Spleen (tissue), 11 donors: ENCODE measurements at regions not wholly inside any gene's neighbourhood (a gene's known extent, or its start where the extent isn't known, plus 50 kb on each side); places are given as distances from the start of the nearest gene placed in this dataset.

Experiments
- DNase-seq: peaks from one replicate; pipeline ENCODE4 v3.0.0-alpha.2; 2020
- H3K27ac ChIP-seq, 8 donors: fragments of 200-600 bp; sonication (generic) in 7 of 8; 1 replicate in 4 of 8; 2 replicates in 4 of 8; pipeline versions ENCODE4 v1.5.0 to v1.8.0; 2016 to 2021; ENCODE audit warnings: inconsistent platforms in 4 of 8, mild to moderate bottlenecking in 4 of 8, moderate library complexity in 1 of 8
- H3K27me3 ChIP-seq, 7 donors: fragments of 200-600 bp; sonication (generic) in 6 of 7; replicated peaks in 1 of 7; 1 replicate in 4 of 7; 2 replicates in 3 of 7; pipeline versions ENCODE4 v1.5.0 to v1.8.0; 2016 to 2021; ENCODE audit warnings: inconsistent platforms in 3 of 7, mild to moderate bottlenecking in 1 of 7
- H3K36me3 ChIP-seq, 6 donors: fragments of 200-600 bp; sonication (generic) in 5 of 6; 1 replicate in 4 of 6; 2 replicates in 2 of 6; pipeline versions ENCODE4 v1.5.0 to v1.8.0; 2016 to 2021; ENCODE audit warnings: inconsistent platforms in 2 of 6
- H3K4me1 ChIP-seq, 6 donors: fragments of 200-600 bp; sonication (generic) in 5 of 6; 1 replicate in 3 of 6; 2 replicates in 3 of 6; pipeline versions ENCODE4 v1.5.0 to v1.8.0; 2016 to 2021; ENCODE audit warnings: inconsistent platforms in 3 of 6
- H3K4me3 ChIP-seq, 8 donors: fragments of 200-600 bp; sonication (generic) in 7 of 8; 1 replicate in 4 of 8; 2 replicates in 4 of 8; pipeline versions ENCODE4 v1.5.0 to v1.8.0; 2016 to 2021; ENCODE audit warnings: inconsistent platforms in 4 of 8, mild to moderate bottlenecking in 4 of 8, moderate library complexity in 2 of 8
- H3K9me3 ChIP-seq, 8 donors: fragments of 200-600 bp; sonication (generic) in 7 of 8; 1 replicate in 4 of 8; 2 replicates in 4 of 8; pipeline versions ENCODE4 v1.5.0 to v1.8.0; 2016 to 2021; ENCODE audit warnings: inconsistent platforms in 4 of 8
- CTCF ChIP-seq, 11 experiments: fragments of 200-600 bp in 7 of 11; fragments of 450-650 bp in 4 of 11; sonication (generic) in 4 of 11; IDR thresholded peaks in 8 of 11; conservative IDR thresholded peaks in 3 of 11; 1 replicate in 7 of 11; 2 replicates in 4 of 11; pipeline versions ENCODE4 v1.4.0 to v1.8.0; 2016 to 2021; ENCODE audit warnings: antibody characterized with exemption in 11 of 11, inconsistent platforms in 4 of 11, mild to moderate bottlenecking in 1 of 11
- POLR2A ChIP-seq, 3 donors: fragments of 450-650 bp; IDR thresholded peaks; one replicate each; pipeline ENCODE4 v1.5.1; 2017; ENCODE audit warnings: antibody characterized with exemption in 3 of 3, mild to moderate bottlenecking in 1 of 3
- POLR2AphosphoS5 ChIP-seq, 3 donors: sonication (generic); formaldehyde crosslinking; IDR thresholded peaks; one replicate each; pipeline ENCODE4 v1.5.1; 2017; ENCODE audit warnings: antibody characterized with exemption in 3 of 3
- WGBS, 5 donors: extraction: QIAGEN DNeasy Blood & Tissue Kit in 3 of 5; methylation state at CpG; one replicate each; pipeline versions ENCODE4 v1.1.5 to v1.1.7; 2013 to 2018; 5-methylcytosine and 5-hydroxymethylcytosine counted together
- intact Hi-C: fragments of 100-400 bp; cut with DNase I; formaldehyde crosslinking; loops from one replicate; pipeline ENCODE4 v1.15.0; 2023; ENCODE audit warnings: low total_unique reads
- donor health status: healthy with polysubstance abuse.
- donor health status: DM: no; HTN: no; CAD: no; lungs with moderate emphysema.
- donor health status: DM: no; HTN: no; CAD: no.
- donor health status: Bipolar disorder and iron deficiency.
- donor health status: healthy.
- donor health status: DM: no; HTN: no; CAD: no.
- donor health status: DM: yes; HTN: yes; CAD: no.

- intact Hi-C loops, result no loop called here
- Histone ChIP-seq H3K4me1 (peaks cover 0 to 47% (median 3%) of the 10 kb centered on the region in 6 donors), H3K9me3 (no peaks in the 10 kb centered on the region), H3K27me3 (peaks cover 0 to 35% (median 19%) of the 10 kb centered on the region in 7 donors), H3K27ac (no peak overlapping the region), H3K36me3 (no peaks in the 10 kb centered on the region), H3K4me3 (no peak overlapping the region)
- WGBS, 5 donors, result 57 to 78% (median 66%) methylated on average over 7 of the region's 7 CpGs
- TF ChIP-seq POLR2AphosphoS5 (IDR thresholded peaks at IDR 0.05) (no peak), CTCF (IDR thresholded peaks at IDR 0.05 in 8 of 11, conservative IDR thresholded peaks at IDR 0.05 in 3 of 11) (no peak), POLR2A (IDR thresholded peaks at IDR 0.05) (no peak)
- DNase-seq, result peak; percentile 12
These were observed 73.0 kb upstream of the KCNG1 start for GRCh38 chr20:51095633-51096521.

- intact Hi-C loops, result no loop called here
- WGBS, 5 donors, result 47 to 62% (median 54%) methylated on average over 4 of the region's 4 CpGs
- Histone ChIP-seq H3K27ac (no peak overlapping the region), H3K4me3 (no peak overlapping the region), H3K4me1 (peaks cover 0 to 36% (median 3%) of the 10 kb centered on the region in 6 donors), H3K36me3 (no peaks in the 10 kb centered on the region), H3K9me3 (no peaks in the 10 kb centered on the region), H3K27me3 (peaks cover 0 to 50% (median 20%) of the 10 kb centered on the region in 7 donors)
- no peak for DNase-seq
- no peak for TF ChIP-seq POLR2AphosphoS5 (IDR thresholded peaks at IDR 0.05)
- TF ChIP-seq CTCF (IDR thresholded peaks at IDR 0.05 in 8 of 11, conservative IDR thresholded peaks at IDR 0.05 in 3 of 11), result no peak
- no peak for TF ChIP-seq POLR2A (IDR thresholded peaks at IDR 0.05)
These were observed 71.3 kb upstream of the KCNG1 start for GRCh38 chr20:51094221-51094620.

- Histone ChIP-seq H3K27ac (no peak overlapping the region), H3K36me3 (no peaks in the 10 kb centered on the region), H3K9me3 (no peaks in the 10 kb centered on the region), H3K4me1 (peaks cover 0 to 27% (median 3%) of the 10 kb centered on the region in 6 donors), H3K27me3 (peaks cover 0 to 59% (median 20%) of the 10 kb centered on the region in 7 donors), H3K4me3 (no peak overlapping the region)
- WGBS, 5 donors, result 53 to 68% (median 64%) methylated on average over 7 of the region's 7 CpGs
- TF ChIP-seq POLR2AphosphoS5 (IDR thresholded peaks at IDR 0.05) (no peak), CTCF (IDR thresholded peaks at IDR 0.05 in 8 of 11, conservative IDR thresholded peaks at IDR 0.05 in 3 of 11) (no peak), POLR2A (IDR thresholded peaks at IDR 0.05) (no peak)
- intact Hi-C loops, result no loop called here
- DNase-seq, result no peak
These were observed 70.4 kb upstream of the KCNG1 start for GRCh38 chr20:51093240-51093763.

GRCh38 chr20:51092338-51092737, 69.4 kb upstream of the KCNG1 start:
- Histone ChIP-seq H3K36me3 (no peaks in the 10 kb centered on the region), H3K4me3 (peak overlapping the region in 1 of 8 donors; percentile 5), H3K27ac (peak overlapping the region in 1 of 8 donors; percentile 28), H3K9me3 (no peaks in the 10 kb centered on the region), H3K4me1 (peaks cover 0 to 24% (median 3%) of the 10 kb centered on the region in 6 donors), H3K27me3 (peaks cover 0 to 66% (median 25%) of the 10 kb centered on the region in 7 donors)
- no peak for DNase-seq
- intact Hi-C loops, result no loop called here
- TF ChIP-seq POLR2A (IDR thresholded peaks at IDR 0.05), result no peak
- no peak for TF ChIP-seq CTCF (IDR thresholded peaks at IDR 0.05 in 8 of 11, conservative IDR thresholded peaks at IDR 0.05 in 3 of 11)
- no peak for TF ChIP-seq POLR2AphosphoS5 (IDR thresholded peaks at IDR 0.05)
- 6 to 12% (median 7%) methylated on average over 4 of the region's 4 CpGs for WGBS, 5 donors
